IPS-18a (cell line): ENCODE measurements at regions not wholly inside any gene's neighbourhood (a gene's known extent, or its start where the extent isn't known, plus 50 kb on each side); places are given as distances from the start of the nearest gene placed in this dataset.

Experiments
- H3K27ac ChIP-seq: one replicate; pipeline ENCODE4 v1.5.1; 2013; ENCODE audit warnings: low read length
- H3K27me3 ChIP-seq: one replicate; pipeline ENCODE4 v1.6.1; 2013; ENCODE audit warnings: mild to moderate bottlenecking, low read length; ENCODE audit not compliant: control insufficient read depth, insufficient read depth
- H3K36me3 ChIP-seq: one replicate; pipeline ENCODE4 v1.6.1; 2013; ENCODE audit warnings: low read depth, low read length; ENCODE audit not compliant: control insufficient read depth
- H3K4me1 ChIP-seq: one replicate; pipeline ENCODE4 v1.6.1; 2013; ENCODE audit warnings: low read depth, low read length; ENCODE audit not compliant: control insufficient read depth
- H3K4me3 ChIP-seq: one replicate; pipeline ENCODE4 v1.5.1; 2013; ENCODE audit warnings: low read length
- H3K9ac ChIP-seq: one replicate; pipeline ENCODE4 v1.6.1; 2013; ENCODE audit warnings: mild to moderate bottlenecking, low read length, moderate library complexity
- H3K9me3 ChIP-seq: one replicate; pipeline ENCODE4 v1.6.1; 2013; ENCODE audit warnings: low read depth, low read length; ENCODE audit not compliant: control insufficient read depth

DNA sequence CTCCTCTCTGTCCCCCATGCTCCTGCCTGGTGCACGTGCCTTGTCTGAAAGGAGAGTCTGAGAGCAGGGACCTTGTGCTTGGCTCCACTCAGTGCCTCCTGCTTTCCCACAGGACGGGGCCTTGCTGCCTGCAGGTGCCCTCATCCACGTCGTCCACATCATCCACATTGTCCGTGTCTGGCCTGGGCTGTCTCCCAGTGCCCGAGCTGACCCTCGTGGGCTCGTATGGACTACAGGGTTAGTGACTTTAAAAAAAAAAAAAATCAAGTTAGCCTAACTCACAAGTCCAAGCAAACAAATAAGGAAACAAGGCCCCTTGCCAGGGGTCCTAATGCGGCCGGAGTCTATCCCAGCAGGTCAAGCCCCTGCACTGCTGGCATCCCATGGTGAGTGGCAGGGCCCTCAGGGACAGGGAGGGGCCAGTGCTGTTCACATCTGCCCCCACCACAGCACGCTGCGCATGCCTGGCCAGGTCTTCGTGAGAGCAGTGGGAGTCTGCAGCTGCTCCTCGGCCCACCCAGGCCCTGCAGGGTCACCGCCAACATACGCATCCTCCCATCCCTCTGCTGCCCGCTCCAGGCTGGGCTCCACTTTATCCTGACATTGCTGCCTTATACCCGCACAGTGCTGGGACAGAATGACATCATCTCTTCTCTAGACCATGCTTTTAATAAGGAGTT lies 232.6 kb downstream of the NDUFA10 start:
- Histone ChIP-seq H3K4me3 (no peak overlapping the region), H3K9ac (no peak overlapping the region), H3K9me3 (no peaks in the 10 kb centered on the region), H3K36me3 (no peaks in the 10 kb centered on the region), H3K4me1 (no peaks in the 10 kb centered on the region), H3K27me3 (no peaks in the 10 kb centered on the region), H3K27ac (no peak overlapping the region)

- Histone ChIP-seq H3K9me3 (no peaks in the 10 kb centered on the region), H3K4me1 (no peaks in the 10 kb centered on the region), H3K27ac (no peak overlapping the region)
Observed at GRCh38 chr2:239791526-239792404, 233.4 kb downstream of the NDUFA10 start.

DNA sequence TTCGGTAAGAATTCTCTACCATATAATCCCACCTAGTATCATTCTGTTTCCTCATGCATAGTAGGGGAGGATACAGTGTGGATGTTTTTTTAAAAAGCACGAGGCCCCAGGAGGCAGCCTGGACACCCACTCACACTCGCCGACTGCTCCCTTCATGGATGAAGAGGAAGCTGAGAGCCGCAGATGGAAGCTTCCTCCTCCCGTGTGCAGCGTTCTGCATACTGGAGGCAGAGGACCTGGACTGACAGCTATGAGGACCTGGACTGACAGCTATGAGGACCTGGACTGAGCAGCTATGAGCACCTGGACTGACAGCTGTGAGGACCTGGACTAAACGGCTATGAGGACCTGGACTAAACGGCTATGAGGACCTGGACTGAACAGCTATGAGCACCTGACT lies 234.4 kb downstream of the NDUFA10 start:
- Histone ChIP-seq H3K27ac (no peak overlapping the region), H3K9ac (no peak overlapping the region), H3K4me1 (no peaks in the 10 kb centered on the region), H3K27me3 (no peaks in the 10 kb centered on the region), H3K4me3 (no peak overlapping the region), H3K9me3 (no peaks in the 10 kb centered on the region), H3K36me3 (no peaks in the 10 kb centered on the region)

More at GRCh38 chr2:239791526-239792404, 233.4 kb downstream of the NDUFA10 start:
- no peaks in the 10 kb centered on the region for H3K36me3 ChIP-seq
- H3K4me3 ChIP-seq = no peak overlapping the region
- H3K27me3 ChIP-seq = no peaks in the 10 kb centered on the region
- H3K9ac ChIP-seq = no peak overlapping the region

DNA sequence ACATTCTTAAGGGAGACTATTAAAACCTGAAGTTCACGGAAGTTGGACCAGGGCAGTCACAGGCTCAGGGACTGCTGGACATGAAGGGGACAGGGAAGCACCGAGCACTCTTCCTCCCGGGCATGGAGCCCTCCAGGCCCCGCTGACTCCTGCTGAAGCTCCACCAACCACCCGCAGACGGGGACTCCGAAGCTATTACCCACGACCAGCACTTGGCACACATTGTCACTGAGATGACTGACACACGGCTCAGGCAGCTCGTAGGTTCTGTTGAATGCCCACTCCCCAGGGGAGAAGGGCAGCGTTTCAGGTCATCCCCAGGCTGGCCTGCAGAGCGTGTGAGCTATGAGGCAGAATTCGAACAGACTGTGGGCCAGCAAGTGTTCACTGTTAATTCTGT lies 234.8 kb downstream of the NDUFA10 start:
- H3K27ac ChIP-seq = no peak overlapping the region
- H3K36me3 ChIP-seq = no peaks in the 10 kb centered on the region
- no peak overlapping the region for H3K9ac ChIP-seq
- H3K4me3 ChIP-seq = no peak overlapping the region
- H3K9me3 ChIP-seq = no peaks in the 10 kb centered on the region
- no peaks in the 10 kb centered on the region for H3K27me3 ChIP-seq
- H3K4me1 ChIP-seq = no peaks in the 10 kb centered on the region

DNA sequence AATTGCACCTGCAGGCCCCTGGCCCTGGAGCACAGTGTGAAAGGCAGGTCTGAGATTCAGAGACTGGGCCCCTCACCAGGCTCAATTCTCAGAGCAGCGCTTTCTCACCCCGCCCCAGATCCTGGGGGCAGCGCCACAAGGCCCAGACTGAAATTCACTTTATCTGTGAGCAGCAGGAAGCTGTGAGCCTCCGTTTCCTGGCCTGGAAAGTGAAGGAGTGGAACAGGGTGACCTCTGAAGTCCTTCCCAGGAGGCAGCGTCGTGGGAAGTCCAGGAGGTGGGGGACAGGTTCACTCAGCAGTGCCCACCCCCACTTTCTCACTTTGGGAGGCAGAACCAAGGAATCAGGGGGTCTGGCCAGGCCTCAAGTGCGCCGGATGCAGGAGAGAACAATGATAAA lies 235.4 kb downstream of the NDUFA10 start:
- Histone ChIP-seq H3K36me3 (no peaks in the 10 kb centered on the region), H3K4me1 (no peaks in the 10 kb centered on the region), H3K9ac (no peak overlapping the region), H3K9me3 (no peaks in the 10 kb centered on the region), H3K27ac (no peak overlapping the region), H3K4me3 (no peak overlapping the region), H3K27me3 (no peaks in the 10 kb centered on the region)

DNA sequence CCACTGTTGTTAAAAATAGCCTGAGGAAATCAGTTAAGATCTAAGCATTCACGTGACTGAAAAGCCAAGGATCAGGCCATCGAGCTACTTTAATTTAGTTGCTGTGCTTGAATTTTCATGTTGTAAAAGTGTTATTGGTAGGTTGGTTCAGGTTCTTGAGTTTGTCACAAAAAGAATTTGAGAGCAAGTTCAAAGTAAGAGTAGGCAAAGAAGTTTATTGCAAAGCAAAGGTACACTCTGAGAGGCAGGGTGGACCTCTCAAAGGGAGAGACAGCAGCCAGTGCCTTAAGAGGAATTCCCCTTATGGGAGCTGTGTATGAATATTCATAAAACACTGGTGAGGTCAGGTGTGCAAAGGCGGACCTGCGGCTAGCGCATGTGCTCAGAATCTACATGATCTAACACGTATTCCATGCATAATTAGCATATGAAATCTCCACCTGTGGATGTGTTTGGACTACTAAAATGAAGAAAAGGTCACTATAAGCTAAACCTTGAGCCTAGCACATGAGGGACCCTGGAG lies 236.5 kb downstream of the NDUFA10 start:
- no peaks in the 10 kb centered on the region for H3K27me3 ChIP-seq
- no peaks in the 10 kb centered on the region for H3K9me3 ChIP-seq
- H3K9ac ChIP-seq = no peak overlapping the region
- no peak overlapping the region for H3K4me3 ChIP-seq
- H3K27ac ChIP-seq = no peak overlapping the region
- no peaks in the 10 kb centered on the region for H3K4me1 ChIP-seq
- H3K36me3 ChIP-seq = no peaks in the 10 kb centered on the region

- Histone ChIP-seq H3K9ac (no peak overlapping the region), H3K9me3 (no peaks in the 10 kb centered on the region), H3K27me3 (no peaks in the 10 kb centered on the region), H3K4me1 (no peaks in the 10 kb centered on the region), H3K4me3 (no peak overlapping the region), H3K36me3 (no peaks in the 10 kb centered on the region), H3K27ac (no peak overlapping the region)
Observed at GRCh38 chr2:239787538-239788050, 237.5 kb downstream of the NDUFA10 start.

GRCh38 chr2:239786791-239787190 lies 238.4 kb downstream of the NDUFA10 start:
- H3K9me3 ChIP-seq = no peaks in the 10 kb centered on the region

GRCh38 chr2:239781454-239781853 lies 243.7 kb downstream of the NDUFA10 start:
- no peak overlapping the region for H3K27ac ChIP-seq
- H3K4me3 ChIP-seq = no peak overlapping the region
- H3K9me3 ChIP-seq = no peaks in the 10 kb centered on the region
- H3K27me3 ChIP-seq = no peaks in the 10 kb centered on the region
- no peak overlapping the region for H3K9ac ChIP-seq
- H3K4me1 ChIP-seq = no peaks in the 10 kb centered on the region
- H3K36me3 ChIP-seq = no peaks in the 10 kb centered on the region

More at GRCh38 chr2:239786791-239787190, 238.4 kb downstream of the NDUFA10 start:
- Histone ChIP-seq H3K9ac (no peak overlapping the region), H3K4me3 (no peak overlapping the region), H3K36me3 (no peaks in the 10 kb centered on the region), H3K27me3 (no peaks in the 10 kb centered on the region), H3K27ac (no peak overlapping the region), H3K4me1 (no peaks in the 10 kb centered on the region)

DNA sequence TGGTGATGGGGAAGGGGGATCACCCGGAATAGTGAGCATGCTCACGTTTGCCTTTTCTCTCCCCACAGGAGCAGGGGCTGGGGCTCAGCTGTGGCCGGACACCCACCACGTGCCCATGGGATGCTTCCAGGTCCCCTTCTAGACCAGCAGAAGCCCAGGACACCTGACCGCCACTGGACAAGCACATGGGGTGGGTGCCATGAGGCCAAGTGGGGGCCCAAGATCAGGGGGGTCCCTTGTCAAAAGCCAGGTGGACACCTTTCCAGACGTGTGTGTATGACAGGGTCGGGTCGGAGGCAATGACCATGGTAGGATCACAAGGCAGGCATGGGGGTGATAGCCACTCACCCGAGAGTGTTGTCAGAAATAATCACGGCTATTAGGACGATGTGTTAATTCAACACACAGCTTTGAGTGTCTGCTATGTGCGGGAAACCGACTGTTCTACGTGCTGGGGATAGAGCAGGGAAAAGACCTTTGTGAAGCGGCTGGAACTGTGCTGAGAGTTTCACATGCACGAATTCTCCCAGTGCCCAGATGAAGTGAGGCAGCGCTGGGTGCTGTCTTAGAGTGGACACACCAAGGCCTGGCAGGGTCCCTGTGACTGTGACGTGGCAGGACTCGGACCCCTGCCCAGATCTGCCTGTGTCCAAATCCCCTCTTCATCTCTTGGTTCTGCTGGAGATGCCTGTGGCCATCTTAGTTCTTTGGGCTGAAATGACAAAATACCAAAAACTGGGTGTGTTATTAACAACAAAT lies 244.7 kb downstream of the NDUFA10 start:
- Histone ChIP-seq H3K27ac (no peak overlapping the region), H3K4me1 (no peaks in the 10 kb centered on the region), H3K36me3 (no peaks in the 10 kb centered on the region), H3K9ac (no peak overlapping the region), H3K4me3 (no peak overlapping the region), H3K27me3 (no peaks in the 10 kb centered on the region), H3K9me3 (no peaks in the 10 kb centered on the region)

DNA sequence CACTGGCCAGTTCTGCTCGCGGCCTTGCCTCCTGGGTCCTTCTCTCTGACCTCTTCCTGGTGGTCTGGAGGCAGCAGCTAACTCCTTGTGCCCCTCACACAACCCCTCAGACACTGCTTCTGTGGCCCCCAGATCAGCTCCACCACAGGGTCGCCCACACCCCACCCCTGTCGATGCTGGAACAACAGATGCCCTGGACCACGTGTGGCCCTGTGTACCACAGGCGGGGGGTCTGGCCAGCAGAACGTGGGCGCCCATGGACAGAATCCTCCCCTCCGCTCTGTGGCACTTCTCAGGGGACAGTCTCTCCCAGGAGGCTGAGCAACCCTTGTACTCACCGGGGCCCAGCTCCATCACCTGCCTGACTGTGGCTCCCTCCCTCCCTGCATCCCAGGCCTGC lies 245.6 kb downstream of the NDUFA10 start:
- no peak overlapping the region for H3K9ac ChIP-seq
- no peak overlapping the region for H3K27ac ChIP-seq
- H3K27me3 ChIP-seq = no peaks in the 10 kb centered on the region
- no peaks in the 10 kb centered on the region for H3K9me3 ChIP-seq
- H3K4me3 ChIP-seq = no peak overlapping the region
- H3K36me3 ChIP-seq = no peaks in the 10 kb centered on the region
- H3K4me1 ChIP-seq = no peaks in the 10 kb centered on the region
